OCI-LY3 (cell line): ENCODE measurements at regions not wholly inside any gene's neighbourhood (a gene's known extent, or its start where the extent isn't known, plus 50 kb on each side); places are given as distances from the start of the nearest gene placed in this dataset.

ENCODE experiments used
- CTCF ChIP-seq: fragments of 200-600, 300-600 bp; sonication (generic); IDR thresholded peaks from 2 replicates; pipeline ENCODE4 v1.5.1; 2014; ENCODE audit warnings: antibody characterized with exemption, low read length, low read depth
- EZH2phosphoT487 ChIP-seq: fragments of 200-600 bp; shearing (Covaris generic); IDR thresholded peaks from 2 replicates; pipeline ENCODE4 v1.6.1; 2018; ENCODE audit warnings: antibody characterized with exemption, mixed run types, low read depth

GRCh38 chr10:123375738-123376137, 221.5 kb downstream of the BUB3 start:
- TF ChIP-seq CTCF, result no peak
- TF ChIP-seq EZH2phosphoT487, result no peak
